PC-9 (cell line): ENCODE measurements at regions not wholly inside any gene's neighbourhood (a gene's known extent, or its start where the extent isn't known, plus 50 kb on each side); places are given as distances from the start of the nearest gene placed in this dataset.
"Not testable (repeated sequence)": the region's sequence is repeated elsewhere in the genome, so short reads cannot be mapped to it uniquely, and the experiment has no call there.

Experiments used
- BruUV-seq: library from RNA; stranded (reverse); fragments of 400-500 nt; replicated peaks from 2 replicates; lab custom pipeline; 2021; lab: Mats Ljungman, UMichigan
- CTCF ChIA-PET: fragments of 300-600 bp; sonication (Branson Sonifier 250); formaldehyde crosslinking; loops from one replicate; lab custom pipeline; 2022; ENCODE audit warnings: antibody characterized with exemption; lab: Charles Lee
- POLR2A ChIA-PET: fragments of 300-600 bp; sonication (Branson Sonifier 250); formaldehyde crosslinking; loops from one replicate; lab custom pipeline; 2022; ENCODE audit warnings: antibody characterized with exemption; ENCODE audit not compliant: unreplicated experiment; lab: Charles Lee
- DNase-seq, 2 experiments: peaks; one replicate each; pipeline versions ENCODE4 v3.0.0 to v3.0.0-alpha.2; 2015 to 2022; ENCODE audit warnings: mixed read lengths in 1 of 2
- H2AFZ ChIP-seq: fragments of 200-600 bp; sonication (generic); 2 replicates; pipeline ENCODE4 v1.8.1; 2017; ENCODE audit warnings: antibody characterized with exemption
- H3F3A ChIP-seq: fragments of 200-600 bp; sonication (generic); 2 replicates; pipeline ENCODE4 v1.8.1; 2017; ENCODE audit warnings: antibody characterized with exemption, mild to moderate bottlenecking, low read depth; ENCODE audit not compliant: insufficient read depth
- H3K27ac ChIP-seq: fragments of 200-600 bp; sonication (generic); 2 replicates; pipeline ENCODE4 v1.6.1; 2016; ENCODE audit warnings: mixed run types
- H3K27me3 ChIP-seq: fragments of 200-600 bp; sonication (generic); 2 replicates; pipeline ENCODE4 v1.6.1; 2016; ENCODE audit warnings: low read depth, mixed run types; ENCODE audit not compliant: insufficient read depth
- H3K36me3 ChIP-seq: fragments of 200-600 bp; sonication (generic); 2 replicates; pipeline ENCODE4 v1.6.1; 2016; ENCODE audit warnings: low read depth, mixed run types
- H3K4me1 ChIP-seq: fragments of 200-600 bp; sonication (generic); replicated peaks from 2 replicates; pipeline ENCODE4 v1.6.1; 2016; ENCODE audit warnings: mixed run types; ENCODE audit not compliant: insufficient read depth
- H3K4me2 ChIP-seq: fragments of 200-600 bp; sonication (generic); 2 replicates; pipeline ENCODE4 v1.6.1; 2017; ENCODE audit warnings: mixed run types
- H3K4me3 ChIP-seq: fragments of 200-600 bp; sonication (generic); 2 replicates; pipeline ENCODE4 v1.6.1; 2016; ENCODE audit warnings: mixed run types
- H3K79me2 ChIP-seq: fragments of 200-600 bp; sonication (generic); 2 replicates; pipeline ENCODE4 v1.6.1; 2017; ENCODE audit warnings: low read depth, mixed run types
- H3K9me2 ChIP-seq: fragments of 200-600 bp; sonication (generic); 2 replicates; pipeline ENCODE4 v1.8.1; 2017; ENCODE audit warnings: mild to moderate bottlenecking; ENCODE audit not compliant: insufficient read depth
- H3K9me3 ChIP-seq: fragments of 200-600 bp; sonication (generic); 2 replicates; pipeline ENCODE4 v1.8.1; 2016; ENCODE audit warnings: low read depth; ENCODE audit not compliant: insufficient read depth
- H4K20me1 ChIP-seq: fragments of 200-600 bp; sonication (generic); 2 replicates; pipeline ENCODE4 v1.8.1; 2017; ENCODE audit not compliant: insufficient read depth
- CTCF ChIP-seq: fragments of 200-600 bp; sonication (generic); conservative IDR thresholded peaks from 2 replicates; pipeline ENCODE4 v1.6.1; 2017; ENCODE audit warnings: mixed run types, antibody characterized with exemption, mild to moderate bottlenecking, moderate library complexity
- EZH2 ChIP-seq: fragments of 200-600 bp; sonication (generic); IDR thresholded peaks from 2 replicates; pipeline ENCODE4 v1.8.0; 2017; ENCODE audit warnings: antibody characterized with exemption, low read depth
- intact Hi-C: fragments of 100-400 bp; cut with micrococcal nuclease; formaldehyde crosslinking; loops from one replicate; pipeline ENCODE4 v1.10.0; 2022; ENCODE audit not compliant: unreplicated experiment

DNA sequence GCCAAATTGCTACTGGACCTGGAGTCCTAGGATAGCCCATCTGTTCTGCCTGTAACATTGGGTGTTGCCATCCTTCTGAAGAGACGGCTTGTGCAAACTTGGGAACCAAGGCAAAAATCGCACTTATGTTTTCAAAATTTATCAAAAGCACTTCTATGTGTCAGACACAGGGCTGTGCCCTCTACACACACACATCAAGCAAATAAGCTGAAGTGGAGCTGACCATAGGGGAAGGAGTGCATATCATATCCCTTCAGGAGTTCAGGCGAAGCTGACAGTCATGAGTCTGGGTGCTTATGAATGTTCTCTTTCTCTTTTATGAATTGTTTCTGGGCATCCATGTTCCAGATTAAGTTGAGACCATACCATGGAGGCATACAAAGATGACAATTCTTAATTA is 247.9 kb downstream of the CYRIA start:
- ChIA-PET POLR2A (no interaction called here), CTCF (no interaction called here)
- intact Hi-C loops = no loop called here
- H4K20me1 ChIP-seq = no peaks in the 10 kb centered on the region
- no peaks in the 10 kb centered on the region for H3K79me2 ChIP-seq
- no peak for TF ChIP-seq CTCF
- TF ChIP-seq EZH2 = no peak
- no peaks in the 10 kb centered on the region for H3K36me3 ChIP-seq
- no peak overlapping the region for H3K4me2 ChIP-seq
- no peaks in the 10 kb centered on the region for H3K4me1 ChIP-seq
- no peak overlapping the region for H2AFZ ChIP-seq
- DNase-seq = no peak
- no peak overlapping the region for H3K27ac ChIP-seq
- no peaks in the 10 kb centered on the region for H3F3A ChIP-seq
- no peaks in the 10 kb centered on the region for H3K9me3 ChIP-seq
- H3K4me3 ChIP-seq = no peak overlapping the region
- no TSS peak for BruUV-seq
- H3K27me3 ChIP-seq = peaks cover 29% of the 10 kb centered on the region; the same call in 1 of the 2 replicates
- H3K9me2 ChIP-seq = no peaks in the 10 kb centered on the region

DNA sequence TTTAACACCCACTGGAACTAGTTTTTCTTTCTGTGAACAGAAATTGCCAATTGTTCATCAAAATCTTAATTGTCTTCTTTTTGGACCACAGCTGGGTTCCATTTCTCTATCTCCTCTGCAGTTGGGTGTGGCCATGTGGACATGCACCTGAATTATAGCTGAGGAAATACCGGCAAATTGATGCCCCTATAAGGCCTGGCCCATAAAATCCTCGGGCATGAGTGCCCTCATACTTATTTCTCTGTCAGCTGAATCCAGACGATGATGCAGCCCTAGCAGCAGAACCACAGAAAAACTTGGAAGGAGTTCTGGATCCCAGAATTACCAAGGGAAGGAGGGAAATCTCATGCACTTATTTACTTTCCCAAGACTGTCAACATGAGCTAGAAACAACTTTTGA is 249.0 kb downstream of the CYRIA start:
- no peaks in the 10 kb centered on the region for H3K9me2 ChIP-seq
- H2AFZ ChIP-seq = no peak overlapping the region
- no TSS peak for BruUV-seq
- ChIA-PET CTCF (no interaction called here), POLR2A (no interaction called here)
- H3K79me2 ChIP-seq = no peaks in the 10 kb centered on the region
- TF ChIP-seq EZH2 (no peak), CTCF (no peak)
- H3F3A ChIP-seq = no peaks in the 10 kb centered on the region
- no peak for DNase-seq
- H3K4me3 ChIP-seq = no peak overlapping the region
- no peak overlapping the region for H3K27ac ChIP-seq
- no peaks in the 10 kb centered on the region for H4K20me1 ChIP-seq
- H3K4me2 ChIP-seq = no peak overlapping the region
- peaks cover 29% of the 10 kb centered on the region; the same call in 1 of the 2 replicates for H3K27me3 ChIP-seq
- H3K4me1 ChIP-seq = no peaks in the 10 kb centered on the region
- intact Hi-C loops = no loop called here
- no peaks in the 10 kb centered on the region for H3K9me3 ChIP-seq
- no peaks in the 10 kb centered on the region for H3K36me3 ChIP-seq

DNA sequence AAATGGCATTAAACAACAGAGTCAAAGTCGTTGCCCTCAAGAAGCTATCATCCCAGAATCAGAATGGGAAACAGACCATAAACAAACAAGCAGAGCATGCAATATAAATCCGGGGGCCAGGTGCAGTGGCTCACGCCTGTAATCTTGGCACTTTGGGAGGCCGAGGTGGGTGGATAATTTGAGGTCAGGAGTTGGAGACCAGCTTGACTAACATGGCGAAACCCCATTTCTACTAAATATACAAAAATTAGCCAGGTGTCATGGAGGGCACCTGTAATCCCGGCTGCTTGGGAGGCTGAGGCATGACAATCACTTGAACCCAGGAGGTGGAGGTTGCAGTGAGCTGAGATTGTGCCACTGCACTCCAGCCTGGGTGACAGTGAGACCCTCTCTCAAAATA is 249.8 kb downstream of the CYRIA start:
- H3K9me2 ChIP-seq, H4K20me1 ChIP-seq, H3K36me3 ChIP-seq, DNase-seq, H3K4me3 ChIP-seq, H3K27ac ChIP-seq, H3K4me2 ChIP-seq, H3K4me1 ChIP-seq, BruUV-seq, H2AFZ ChIP-seq, POLR2A ChIA-PET, CTCF ChIA-PET, intact Hi-C loops, H3K9me3 ChIP-seq, H3F3A ChIP-seq, H3K79me2 ChIP-seq: not testable (repeated sequence)
- peaks cover 29% of the 10 kb centered on the region; the same call in 1 of the 2 replicates for H3K27me3 ChIP-seq

- intact Hi-C loops = no loop called here
- no peak overlapping the region for H3K27ac ChIP-seq
- H3K79me2 ChIP-seq = no peaks in the 10 kb centered on the region
- DNase-seq = no peak
- H3K4me3 ChIP-seq = no peak overlapping the region
- H2AFZ ChIP-seq = no peak overlapping the region
- H3K4me1 ChIP-seq = no peaks in the 10 kb centered on the region
- H3K27me3 ChIP-seq = peaks cover 26% of the 10 kb centered on the region; the same call in 1 of the 2 replicates
- H4K20me1 ChIP-seq = no peaks in the 10 kb centered on the region
- POLR2A ChIA-PET = no interaction called here
- no peaks in the 10 kb centered on the region for H3K9me3 ChIP-seq
- H3K4me2 ChIP-seq = no peak overlapping the region
- H3K9me2 ChIP-seq = no peaks in the 10 kb centered on the region
- BruUV-seq = no TSS peak
- CTCF ChIA-PET = no interaction called here
- H3K36me3 ChIP-seq = no peaks in the 10 kb centered on the region
- no peaks in the 10 kb centered on the region for H3F3A ChIP-seq
- no peak for TF ChIP-seq CTCF
- no peak for TF ChIP-seq EZH2
Observed at GRCh38 chr2:16413947-16414346, 251.7 kb downstream of the CYRIA start.
